Stomach (tissue), 8 donors: ENCODE measurements at regions not wholly inside any gene's neighbourhood (a gene's known extent, or its start where the extent isn't known, plus 50 kb on each side); places are given as distances from the start of the nearest gene placed in this dataset.
A peak's percentile ranks its signal among the peaks of the same experiment; 100 is the strongest.
"Not testable (repeated sequence)": the region's sequence is repeated elsewhere in the genome, so short reads cannot be mapped to it uniquely, and the experiment has no call there.

Source experiments
- DNase-seq, 2 donors: peaks; one replicate each; pipeline versions ENCODE4 v3.0.0 to v3.0.0-alpha.2; 2013 to 2019
- H3K27ac ChIP-seq, 5 donors: fragments of 200-600 bp in 4 of 5; sonication (generic) in 4 of 5; one replicate each; pipeline ENCODE4 v1.5.1; 2013 to 2019; ENCODE audit warnings: mild to moderate bottlenecking in 1 of 5, moderate library complexity in 1 of 5
- H3K27me3 ChIP-seq, 3 donors: fragments of 200-600 bp; sonication (generic); one replicate each; pipeline ENCODE4 v1.5.1; 2017 to 2019; ENCODE audit warnings: mixed run types in 1 of 3
- H3K36me3 ChIP-seq, 4 donors: fragments of 200-600 bp; sonication (generic); 1 replicate in 3 of 4; 2 replicates in 1 of 4; pipeline ENCODE4 v1.5.1; 2016 to 2019
- H3K4me1 ChIP-seq, 4 donors: fragments of 200-600 bp; sonication (generic); one replicate each; pipeline ENCODE4 v1.5.1; 2016 to 2019
- H3K4me3 ChIP-seq, 4 donors: fragments of 200-600 bp; sonication (generic) in 3 of 4; one replicate each; pipeline ENCODE4 v1.5.1; 2016 to 2019; ENCODE audit warnings: mild to moderate bottlenecking in 1 of 4
- H3K9me3 ChIP-seq, 4 donors: fragments of 200-600 bp; sonication (generic); one replicate each; pipeline ENCODE4 v1.5.1; 2016 to 2019
- CTCF ChIP-seq, 7 experiments: fragments of 450-650 bp in 4 of 7; fragments of 200-600 bp in 3 of 7; sonication (generic) in 3 of 7; IDR thresholded peaks; one replicate each; pipeline ENCODE4 v1.5.1; 2016 to 2019; ENCODE audit warnings: antibody characterized with exemption in 7 of 7, control low read depth in 2 of 7, mild to moderate bottlenecking in 1 of 7
- EP300 ChIP-seq: sonication (generic); formaldehyde crosslinking; IDR thresholded peaks from one replicate; pipeline ENCODE4 v1.6.1; 2017; ENCODE audit warnings: antibody characterized with exemption
- POLR2A ChIP-seq, 4 donors: fragments of 450-650 bp; IDR thresholded peaks; one replicate each; pipeline ENCODE4 v1.6.1; 2016; ENCODE audit warnings: antibody characterized with exemption in 4 of 4, control low read depth in 2 of 4, mild to moderate bottlenecking in 1 of 4, moderate library complexity in 1 of 4
- POLR2AphosphoS5 ChIP-seq, 3 donors: sonication (generic); formaldehyde crosslinking; IDR thresholded peaks; one replicate each; pipeline ENCODE4 v1.6.1; 2016; ENCODE audit warnings: antibody characterized with exemption in 3 of 3
- WGBS, 5 donors: extraction: QIAGEN DNeasy Blood & Tissue Kit in 3 of 5; methylation state at CpG; one replicate each; pipeline versions ENCODE4 v1.1.5 to v1.1.7; 2013 to 2018; 5-methylcytosine and 5-hydroxymethylcytosine counted together
- intact Hi-C: fragments of 100-400 bp; cut with DNase I; formaldehyde crosslinking; loops from one replicate; pipeline ENCODE4 v1.15.1; 2023; ENCODE audit warnings: low total_unique reads
- donor health status: healthy with polysubstance abuse.
- donor health status: Bipolar disorder and iron deficiency.
- donor health status: healthy.

DNA sequence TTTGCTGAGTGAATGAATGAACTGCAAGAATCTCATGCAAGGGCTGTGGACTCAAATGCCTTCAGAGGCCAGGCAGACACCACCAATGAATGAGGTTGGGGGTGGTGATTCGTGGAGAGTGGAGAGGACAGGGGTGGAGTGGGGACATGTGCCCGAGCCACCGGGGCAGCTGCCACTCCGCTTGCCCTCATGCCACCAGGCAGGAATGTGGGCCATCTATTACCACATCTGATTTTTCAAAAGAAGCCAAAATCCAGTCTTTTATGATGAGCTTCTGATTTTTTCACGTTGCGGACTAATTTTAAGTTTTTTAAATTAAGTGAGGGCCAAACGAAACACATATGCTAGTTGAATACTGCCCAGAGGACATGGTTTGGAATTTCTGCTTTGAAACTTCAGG lies 67.1 kb upstream of the SMURF2 start:
- WGBS, 5 donors = 90 to 96% (median 92%) methylated on average over 7 of the region's 7 CpGs
- TF ChIP-seq EP300 = no peak
- no peak for TF ChIP-seq CTCF (IDR thresholded peaks at IDR 0.05)
- DNase-seq = no peak

GRCh38 chr17:64728041-64728695 lies 66.1 kb upstream of the SMURF2 start:
- Histone ChIP-seq H3K36me3 (no peaks in the 10 kb centered on the region), H3K9me3 (no peaks in the 10 kb centered on the region), H3K4me1 (peaks cover 0 to 19% (median 18%) of the 10 kb centered on the region in 4 donors), H3K27me3 (no peaks in the 10 kb centered on the region), H3K4me3 (no peak overlapping the region), H3K27ac (no peak overlapping the region)
- WGBS, 5 donors = 77 to 89% (median 82%) methylated on average over 8 of the region's 8 CpGs
- DNase-seq = peak in 1 of 2 donors; percentile 11
- intact Hi-C loops = no loop called here
- TF ChIP-seq POLR2A (IDR thresholded peaks at IDR 0.05) (no peak), CTCF (IDR thresholded peaks at IDR 0.05) (no peak), POLR2AphosphoS5 (IDR thresholded peaks at IDR 0.05) (no peak), EP300 (no peak)

More for the DNA sequence above, 67.1 kb upstream of the SMURF2 start:
- no peaks in the 10 kb centered on the region for H3K27me3 ChIP-seq
- no peaks in the 10 kb centered on the region for H3K9me3 ChIP-seq
- no peak overlapping the region for H3K4me3 ChIP-seq
- peaks cover 0 to 15% (median 14%) of the 10 kb centered on the region in 4 donors for H3K4me1 ChIP-seq
- intact Hi-C loops = no loop called here
- H3K27ac ChIP-seq = no peak overlapping the region
- H3K36me3 ChIP-seq = no peaks in the 10 kb centered on the region

- H3K9me3 ChIP-seq, H3K36me3 ChIP-seq, H3K27me3 ChIP-seq, H3K27ac ChIP-seq, DNase-seq, H3K4me3 ChIP-seq, intact Hi-C loops: not testable (repeated sequence)
- H3K4me1 ChIP-seq = peaks cover 0 to 11% (median 9%) of the 10 kb centered on the region in 4 donors
- 93 to 98% (median 96%) methylated on average over 5 of the region's 5 CpGs for WGBS, 5 donors
Observed at GRCh38 chr17:64726025-64726424, 63.9 kb upstream of the SMURF2 start.

DNA sequence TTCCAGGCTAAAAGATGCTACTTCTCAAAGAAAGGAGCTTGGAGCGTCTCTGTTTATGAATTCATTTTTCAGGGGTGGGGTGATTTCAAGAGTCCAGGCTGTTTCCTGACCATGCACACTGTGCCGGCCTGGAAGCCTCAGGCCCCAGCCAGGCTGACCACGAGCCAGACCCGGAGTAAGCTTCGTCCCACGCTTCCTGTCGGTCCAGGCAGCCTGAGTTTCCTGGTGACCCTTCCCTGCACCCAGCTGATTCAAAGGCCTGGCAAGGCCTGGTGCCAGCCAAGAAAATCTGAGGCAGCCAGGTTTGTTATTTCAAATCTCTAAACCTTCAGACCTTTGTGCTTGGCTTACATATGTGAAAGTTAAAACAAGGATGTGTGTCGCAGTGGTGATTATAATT lies 62.1 kb upstream of the SMURF2 start:
- intact Hi-C loops, H3K27me3 ChIP-seq, H3K4me3 ChIP-seq, H3K9me3 ChIP-seq, H3K36me3 ChIP-seq: not testable (repeated sequence)
- peak in 2 of 3 donors; percentile 50 to 52 for TF ChIP-seq POLR2AphosphoS5 (IDR thresholded peaks at IDR 0.05)
- 11 to 37% (median 17%) methylated on average over 8 of the region's 8 CpGs for WGBS, 5 donors
- Histone ChIP-seq H3K4me1 (peaks cover 0 to 11% (median 9%) of the 10 kb centered on the region in 4 donors), H3K27ac (peak overlapping the region; percentile 16 to 59 (median 49))
- DNase-seq = peak; percentile 59 to 70

- H3K9me3 ChIP-seq = no peaks in the 10 kb centered on the region
- peaks cover 0 to 11% (median 9%) of the 10 kb centered on the region in 4 donors for H3K4me1 ChIP-seq
- H3K27me3 ChIP-seq = no peaks in the 10 kb centered on the region
- no peak for DNase-seq
- intact Hi-C loops = no loop called here
- H3K4me3 ChIP-seq = no peak overlapping the region
- WGBS, 5 donors = 78 to 91% (median 81%) methylated on average over 2 of the region's 2 CpGs
- H3K27ac ChIP-seq = peak overlapping the region in 4 of 5 donors; percentile 40 to 59 (median 51)
- TF ChIP-seq EP300 = no peak
- no peak for TF ChIP-seq POLR2AphosphoS5 (IDR thresholded peaks at IDR 0.05)
- TF ChIP-seq CTCF (IDR thresholded peaks at IDR 0.05) = no peak
- TF ChIP-seq POLR2A (IDR thresholded peaks at IDR 0.05) = no peak
- no peaks in the 10 kb centered on the region for H3K36me3 ChIP-seq
Observed at GRCh38 chr17:64723781-64724180, 61.7 kb upstream of the SMURF2 start.

GRCh38 chr17:64721556-64721955 lies 59.4 kb upstream of the SMURF2 start:
- H3K9me3 ChIP-seq, DNase-seq, intact Hi-C loops, H3K27me3 ChIP-seq, H3K36me3 ChIP-seq, H3K4me3 ChIP-seq, H3K27ac ChIP-seq: not testable (repeated sequence)
- 85 to 97% (median 93%) methylated on average over 1 of the region's 1 CpG for WGBS, 5 donors
- H3K4me1 ChIP-seq = peaks cover 0 to 11% (median 9%) of the 10 kb centered on the region in 4 donors

DNA sequence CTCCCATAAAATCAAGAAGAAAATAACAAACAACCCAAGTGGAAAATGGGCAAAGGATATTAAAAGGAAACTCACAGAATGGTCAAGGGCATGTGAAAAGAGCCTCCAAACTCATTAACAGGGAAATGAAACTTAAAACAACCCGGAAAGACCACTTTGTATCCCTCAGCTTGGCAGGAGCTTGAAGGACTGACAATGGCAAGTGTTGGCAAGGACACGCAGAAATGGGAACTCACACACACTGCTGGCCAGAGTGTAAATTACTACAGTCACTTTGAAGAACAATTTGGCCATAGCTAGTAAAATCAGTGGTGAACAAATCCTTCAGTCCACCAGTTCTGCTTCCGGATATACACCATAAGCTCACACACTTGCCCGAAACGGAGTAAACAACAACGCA lies 58.1 kb upstream of the SMURF2 start:
- H3K4me1 ChIP-seq = peaks cover 0 to 11% (median 9%) of the 10 kb centered on the region in 4 donors
- H3K27me3 ChIP-seq, DNase-seq, intact Hi-C loops, H3K4me3 ChIP-seq, H3K9me3 ChIP-seq, H3K27ac ChIP-seq, H3K36me3 ChIP-seq: not testable (repeated sequence)
- WGBS, 5 donors = 50 to 73% (median 70%) methylated on average over 6 of the region's 6 CpGs

GRCh38 chr17:64719517-64719916 lies 57.4 kb upstream of the SMURF2 start:
- 74 to 91% (median 82%) methylated on average over 4 of the region's 4 CpGs for WGBS, 5 donors
- H3K4me1 ChIP-seq, H3K4me3 ChIP-seq, DNase-seq, H3K36me3 ChIP-seq, H3K27ac ChIP-seq, intact Hi-C loops, H3K9me3 ChIP-seq, H3K27me3 ChIP-seq: not testable (repeated sequence)

GRCh38 chr17:64718816-64719215 lies 56.7 kb upstream of the SMURF2 start:
- intact Hi-C loops = not testable (repeated sequence)
- WGBS, 5 donors = 89 to 98% (median 94%) methylated on average over 6 of the region's 6 CpGs

More at GRCh38 chr17:64718816-64719215, 56.7 kb upstream of the SMURF2 start:
- not testable (repeated sequence) for H3K27me3 ChIP-seq, H3K27ac ChIP-seq, H3K36me3 ChIP-seq, H3K4me3 ChIP-seq, H3K4me1 ChIP-seq, H3K9me3 ChIP-seq, DNase-seq
